AG10803 (cell line): ENCODE measurements at regions not wholly inside any gene's neighbourhood (a gene's known extent, or its start where the extent isn't known, plus 50 kb on each side); places are given as distances from the start of the nearest gene placed in this dataset.

Experiments
- DNase-seq: peaks from one replicate; pipeline ENCODE4 v3.0.0; 2010; ENCODE audit warnings: low read depth
- H3K4me3 ChIP-seq: 2 replicates; pipeline ENCODE4 v1.5.1; 2011; ENCODE audit warnings: mild to moderate bottlenecking, low read length, control low read depth
- CTCF ChIP-seq: conservative IDR thresholded peaks from 2 replicates; pipeline ENCODE4 v1.5.1; 2011; ENCODE audit warnings: mild to moderate bottlenecking, low read length, control low read depth, inconsistent platforms

DNA sequence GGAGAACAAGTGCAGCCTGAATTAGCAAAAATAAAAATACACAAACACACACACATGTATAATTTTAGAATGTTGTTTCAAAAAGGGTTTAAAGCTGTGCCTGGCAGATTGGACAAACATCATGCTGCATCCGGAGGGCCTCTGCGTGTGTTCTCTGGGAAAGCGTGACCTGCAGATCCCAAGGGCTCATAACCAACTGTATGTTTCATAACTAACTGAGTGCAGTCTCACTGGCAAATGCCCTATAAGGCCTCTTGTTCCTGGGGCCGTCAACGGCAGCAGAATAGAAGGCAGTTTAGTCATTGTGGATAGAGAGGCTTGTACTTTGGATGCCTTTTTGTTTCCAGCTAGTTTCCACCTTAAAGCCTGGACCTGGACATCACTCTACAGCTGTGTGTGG is 243.8 kb upstream of the KIAA1217 start:
- no peak overlapping the region for H3K4me3 ChIP-seq
- no peak for DNase-seq
- TF ChIP-seq CTCF = no peak

DNA sequence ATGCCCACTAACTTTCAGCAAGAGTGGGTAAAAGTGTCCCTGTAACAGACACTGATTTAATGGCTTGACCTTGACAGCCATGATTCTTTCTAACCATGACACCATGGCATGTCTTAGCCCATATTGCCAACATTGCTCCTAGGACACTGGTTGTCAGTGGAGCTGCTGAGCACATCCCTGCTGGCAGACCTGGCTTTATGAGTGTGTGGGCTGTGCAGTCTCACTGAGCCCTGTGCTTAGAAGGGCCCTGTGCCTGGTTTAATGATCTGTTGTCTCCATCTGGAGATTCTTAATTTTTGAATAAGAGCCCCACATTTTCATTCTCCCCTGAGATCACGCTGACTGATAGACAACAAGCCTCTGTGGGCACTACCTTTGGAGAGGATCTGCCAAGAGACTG is 243.1 kb upstream of the KIAA1217 start:
- no peak overlapping the region for H3K4me3 ChIP-seq
- DNase-seq = no peak
- TF ChIP-seq CTCF = no peak

DNA sequence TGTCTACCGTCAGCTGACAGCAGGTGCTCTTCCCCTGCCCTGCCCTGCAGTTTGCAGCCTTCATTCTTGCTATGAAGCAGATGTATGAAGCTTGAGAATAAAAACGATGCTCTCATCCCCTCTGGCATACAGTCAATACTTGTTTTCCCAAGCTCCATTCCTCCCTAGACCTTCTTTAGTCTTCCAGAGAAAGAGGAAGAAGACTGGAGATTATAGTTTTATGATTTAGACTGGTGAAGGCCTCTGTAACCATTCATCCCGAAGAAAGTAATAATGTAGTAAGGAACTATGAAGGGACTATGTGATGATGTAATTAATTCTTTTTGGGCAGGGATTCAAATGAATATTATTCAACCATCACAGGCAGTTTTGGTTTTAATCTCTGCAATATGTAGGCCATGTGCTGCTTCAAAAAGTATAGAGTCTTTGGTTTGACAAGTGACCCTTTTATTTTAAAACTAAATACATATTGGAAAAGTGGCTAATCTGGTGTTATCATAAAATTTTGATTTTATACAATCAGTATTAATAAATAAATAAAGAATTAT is 242.4 kb upstream of the KIAA1217 start:
- no peak for TF ChIP-seq CTCF
- DNase-seq = no peak
- no peak overlapping the region for H3K4me3 ChIP-seq

DNA sequence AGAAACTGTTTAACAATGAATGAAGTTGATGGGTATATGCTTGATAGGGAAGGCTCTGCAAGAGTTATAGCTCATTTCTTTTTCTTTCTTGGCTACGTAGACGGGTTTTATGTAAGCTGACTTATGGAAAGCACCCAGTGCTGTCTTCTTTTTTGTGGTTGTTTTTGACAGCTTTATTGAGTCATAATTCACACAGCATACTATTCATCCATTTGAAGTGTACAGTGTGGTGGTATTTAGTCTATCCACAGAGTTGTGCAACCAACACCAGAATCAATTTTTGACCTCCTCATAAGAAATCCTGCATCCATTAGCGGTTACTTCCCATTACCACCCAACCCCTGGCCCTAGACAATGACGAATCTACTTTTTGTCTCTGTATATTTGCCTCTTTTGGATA is 240.6 kb upstream of the KIAA1217 start:
- no peak for DNase-seq
- TF ChIP-seq CTCF = no peak
- H3K4me3 ChIP-seq = no peak overlapping the region

GRCh38 chr10:23974746-23975272 is 234.1 kb upstream of the KIAA1217 start:
- DNase-seq = no peak
- no peak for TF ChIP-seq CTCF
- no peak overlapping the region for H3K4me3 ChIP-seq

DNA sequence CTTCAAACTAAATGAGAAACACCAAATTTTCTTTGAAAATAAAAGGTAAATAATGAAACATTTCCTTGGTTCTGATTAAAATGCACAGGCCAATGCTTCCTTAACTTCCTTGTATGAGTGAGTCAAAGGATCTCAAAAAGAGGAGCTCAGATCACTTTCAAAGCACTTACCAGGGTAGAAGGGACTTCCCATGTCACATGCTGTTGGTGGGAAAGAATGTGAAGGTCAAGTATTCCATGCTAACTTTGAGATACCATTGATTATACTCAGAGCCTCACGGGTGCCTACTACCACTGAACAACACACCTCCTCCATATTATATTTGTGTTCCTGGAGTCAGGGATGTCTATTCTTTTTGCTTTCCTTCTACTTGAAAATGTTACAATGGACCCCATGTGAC is 233.5 kb upstream of the KIAA1217 start:
- no peak for DNase-seq
- no peak for TF ChIP-seq CTCF
- H3K4me3 ChIP-seq = no peak overlapping the region

GRCh38 chr10:23976275-23976674 is 232.7 kb upstream of the KIAA1217 start:
- no peak for DNase-seq
- TF ChIP-seq CTCF = no peak
- H3K4me3 ChIP-seq = no peak overlapping the region
